ENCODE measurements at regions not wholly inside any gene's neighbourhood (a gene's known extent, or its start where the extent isn't known, plus 50 kb on each side); places are given as distances from the start of the nearest gene placed in this dataset.

DNA sequence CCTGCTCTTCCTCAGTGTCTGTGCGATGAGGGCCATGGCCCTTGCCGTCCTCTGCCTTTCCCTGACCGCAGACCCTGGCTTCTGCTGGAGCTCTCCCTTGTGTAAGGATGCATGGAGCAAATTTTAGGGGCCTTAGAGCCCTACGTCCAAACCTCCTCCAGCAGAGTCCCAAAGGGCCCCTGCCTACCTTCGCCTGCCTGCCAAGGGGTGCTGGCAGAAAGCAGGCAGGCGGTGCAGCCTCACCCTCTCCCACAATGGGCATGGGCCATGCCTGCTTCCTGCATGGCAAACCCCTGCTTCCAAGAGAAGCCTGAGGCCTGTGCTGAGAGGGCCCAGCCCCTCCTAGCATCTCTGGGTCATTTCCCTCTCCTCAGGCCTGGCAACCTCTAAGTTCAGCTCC is 71.3 kb upstream of the FGF3 start:
- Histone ChIP-seq H3K27ac (ENCODE audit: low read depth, low read length) (no peak overlapping the region), H3K27me3 (ENCODE audit: low read length) (no peaks in the 10 kb centered on the region), H3K9ac (ENCODE audit: low read length) (no peak overlapping the region), H3K36me3 (ENCODE audit: low read length) (no peaks in the 10 kb centered on the region), H2AFZ (ENCODE audit: low read depth, low read length, severe bottlenecking) (no peak overlapping the region), H3K9me3 (ENCODE audit: insufficient read depth, low read length) (no peaks in the 10 kb centered on the region), H3F3A (ENCODE audit: insufficient read depth) (no peaks in the 10 kb centered on the region), H3K9me2 (replicated peaks; ENCODE audit: insufficient read depth, low read length) (no peaks in the 10 kb centered on the region), H3K4me3 (ENCODE audit: insufficient read depth, low read length, poor library complexity, severe bottlenecking) (no peak overlapping the region), H3K79me2 (ENCODE audit: insufficient read depth, low read length) (no peaks in the 10 kb centered on the region), H3K4me2 (ENCODE audit: low read depth, low read length, poor library complexity, severe bottlenecking) (no peak overlapping the region), H4K20me1 (ENCODE audit: low read depth, low read length) (no peaks in the 10 kb centered on the region)
- TF ChIP-seq, protein P1, sequence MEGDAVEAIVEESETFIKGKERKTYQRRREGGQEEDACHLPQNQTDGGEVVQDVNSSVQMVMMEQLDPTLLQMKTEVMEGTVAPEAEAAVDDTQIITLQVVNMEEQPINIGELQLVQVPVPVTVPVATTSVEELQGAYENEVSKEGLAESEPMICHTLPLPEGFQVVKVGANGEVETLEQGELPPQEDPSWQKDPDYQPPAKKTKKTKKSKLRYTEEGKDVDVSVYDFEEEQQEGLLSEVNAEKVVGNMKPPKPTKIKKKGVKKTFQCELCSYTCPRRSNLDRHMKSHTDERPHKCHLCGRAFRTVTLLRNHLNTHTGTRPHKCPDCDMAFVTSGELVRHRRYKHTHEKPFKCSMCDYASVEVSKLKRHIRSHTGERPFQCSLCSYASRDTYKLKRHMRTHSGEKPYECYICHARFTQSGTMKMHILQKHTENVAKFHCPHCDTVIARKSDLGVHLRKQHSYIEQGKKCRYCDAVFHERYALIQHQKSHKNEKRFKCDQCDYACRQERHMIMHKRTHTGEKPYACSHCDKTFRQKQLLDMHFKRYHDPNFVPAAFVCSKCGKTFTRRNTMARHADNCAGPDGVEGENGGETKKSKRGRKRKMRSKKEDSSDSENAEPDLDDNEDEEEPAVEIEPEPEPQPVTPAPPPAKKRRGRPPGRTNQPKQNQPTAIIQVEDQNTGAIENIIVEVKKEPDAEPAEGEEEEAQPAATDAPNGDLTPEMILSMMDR (IDR thresholded peaks at IDR 0.05; ENCODE audit: insufficient read depth, low read length, poor library complexity, severe bottlenecking), result no peak
- no peak for TF ChIP-seq EZH2phosphoT487 (conservative IDR thresholded peaks at IDR 0.05; ENCODE audit: low read length)

DNA sequence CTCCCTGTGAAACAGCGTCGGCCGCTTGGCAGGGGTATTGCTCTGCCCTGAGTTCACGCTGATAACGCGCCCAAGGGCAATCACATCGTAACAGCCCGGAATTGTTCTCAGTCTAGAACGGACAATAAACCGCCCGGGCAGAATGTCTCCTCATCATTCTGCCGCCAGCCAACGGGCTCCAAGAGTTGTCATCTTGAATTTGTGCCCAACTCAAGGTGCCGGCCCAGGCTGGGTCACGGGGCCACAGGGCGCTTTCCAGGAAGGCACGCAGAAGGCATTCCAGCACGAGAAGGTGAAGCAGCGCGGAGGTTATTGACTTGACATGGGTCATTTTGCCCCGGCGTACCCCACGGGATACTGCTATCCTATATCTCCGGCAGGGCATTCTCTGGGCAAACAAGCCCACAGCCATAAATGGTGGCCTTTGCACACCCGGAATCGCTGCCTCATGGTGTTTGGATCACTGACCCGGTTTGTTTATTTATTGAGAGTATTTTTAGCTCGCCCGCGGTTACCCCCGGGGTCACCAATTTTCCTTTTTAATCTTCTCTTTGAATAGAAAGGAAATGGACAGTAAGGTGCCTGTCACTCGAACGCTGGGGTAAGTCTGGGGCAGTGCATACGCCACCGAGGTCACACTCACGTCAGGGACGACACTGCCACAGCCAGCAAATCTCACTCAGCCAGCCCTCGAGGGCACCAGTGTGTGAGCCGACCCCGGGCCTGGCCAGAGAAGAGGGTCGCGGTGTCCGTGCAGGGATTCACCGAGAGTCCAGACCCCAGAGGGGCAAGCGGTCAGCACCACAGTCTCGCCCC is 72.4 kb upstream of the FGF3 start:
- no peak overlapping the region for H3K27ac ChIP-seq (ENCODE audit: low read depth, low read length)
- H3F3A ChIP-seq (ENCODE audit: insufficient read depth), result no peaks in the 10 kb centered on the region
- no peaks in the 10 kb centered on the region for H3K36me3 ChIP-seq (ENCODE audit: low read length)
- H2AFZ ChIP-seq (ENCODE audit: low read depth, low read length, severe bottlenecking), result no peak overlapping the region
- H3K9me2 ChIP-seq (replicated peaks; ENCODE audit: insufficient read depth, low read length), result no peaks in the 10 kb centered on the region
- H3K79me2 ChIP-seq (ENCODE audit: insufficient read depth, low read length), result no peaks in the 10 kb centered on the region
- H3K4me2 ChIP-seq (ENCODE audit: low read depth, low read length, poor library complexity, severe bottlenecking), result no peak overlapping the region
- no peaks in the 10 kb centered on the region for H3K27me3 ChIP-seq (ENCODE audit: low read length)
- H3K4me3 ChIP-seq (ENCODE audit: insufficient read depth, low read length, poor library complexity, severe bottlenecking), result no peak overlapping the region
- no peaks in the 10 kb centered on the region for H3K9me3 ChIP-seq (ENCODE audit: insufficient read depth, low read length)
- no peak overlapping the region for H3K9ac ChIP-seq (ENCODE audit: low read length)
- H4K20me1 ChIP-seq (ENCODE audit: low read depth, low read length), result no peaks in the 10 kb centered on the region
- TF ChIP-seq EZH2phosphoT487 (conservative IDR thresholded peaks at IDR 0.05; ENCODE audit: low read length), result no peak
- TF ChIP-seq, protein P1 (IDR thresholded peaks at IDR 0.05; ENCODE audit: insufficient read depth, low read length, poor library complexity, severe bottlenecking), result no peak

DNA sequence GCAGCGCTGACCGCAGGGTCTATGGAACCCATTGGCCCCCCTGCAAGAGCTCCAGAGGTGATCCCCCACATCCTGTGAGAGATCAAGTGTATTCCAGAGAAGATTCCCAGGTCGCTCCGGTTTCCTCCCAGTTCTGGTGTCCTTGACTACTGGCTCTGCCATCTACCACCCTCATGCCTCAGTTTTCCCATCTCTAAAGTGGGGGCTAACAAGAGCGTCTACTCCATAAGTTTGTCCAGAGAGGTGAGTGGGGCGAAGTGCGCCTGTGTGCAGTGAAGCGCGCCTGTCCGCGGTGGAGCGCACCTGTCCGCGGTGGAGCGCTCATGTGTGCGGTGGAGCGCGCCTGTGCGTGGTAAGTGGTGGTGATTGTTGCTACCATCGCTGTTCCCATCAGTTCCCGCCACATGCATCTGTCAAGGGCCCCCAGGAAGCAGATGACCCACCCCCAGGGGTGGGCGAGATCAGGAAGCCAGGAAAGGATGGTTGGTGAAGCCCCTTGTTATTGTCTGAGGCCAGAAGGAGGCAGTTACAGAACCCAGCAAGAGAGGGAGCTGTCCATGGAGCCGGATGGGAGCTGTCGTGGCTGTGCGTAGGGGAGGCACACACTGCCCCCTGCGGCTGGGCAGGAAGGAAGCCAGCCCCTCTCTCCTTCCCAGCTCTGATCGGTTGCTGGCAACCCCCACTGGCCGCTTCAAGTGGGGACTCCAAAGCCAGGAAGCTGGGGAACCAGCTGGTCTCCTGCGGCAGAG is 73.2 kb upstream of the FGF3 start:
- Histone ChIP-seq H3K27me3 (ENCODE audit: low read length) (no peaks in the 10 kb centered on the region), H3F3A (ENCODE audit: insufficient read depth) (no peaks in the 10 kb centered on the region), H2AFZ (ENCODE audit: low read depth, low read length, severe bottlenecking) (no peak overlapping the region), H3K4me3 (ENCODE audit: insufficient read depth, low read length, poor library complexity, severe bottlenecking) (no peak overlapping the region), H4K20me1 (ENCODE audit: low read depth, low read length) (no peaks in the 10 kb centered on the region), H3K27ac (ENCODE audit: low read depth, low read length) (no peak overlapping the region), H3K4me2 (ENCODE audit: low read depth, low read length, poor library complexity, severe bottlenecking) (no peak overlapping the region), H3K9me3 (ENCODE audit: insufficient read depth, low read length) (no peaks in the 10 kb centered on the region), H3K9me2 (replicated peaks; ENCODE audit: insufficient read depth, low read length) (no peaks in the 10 kb centered on the region), H3K9ac (ENCODE audit: low read length) (no peak overlapping the region), H3K36me3 (ENCODE audit: low read length) (no peaks in the 10 kb centered on the region), H3K79me2 (ENCODE audit: insufficient read depth, low read length) (no peaks in the 10 kb centered on the region)
- TF ChIP-seq EZH2phosphoT487 (conservative IDR thresholded peaks at IDR 0.05; ENCODE audit: low read length), result no peak
- TF ChIP-seq, protein P1 (IDR thresholded peaks at IDR 0.05; ENCODE audit: insufficient read depth, low read length, poor library complexity, severe bottlenecking), result no peak
